Colon (tissue), 2 donors: ENCODE measurements at regions not wholly inside any gene's neighbourhood (a gene's known extent, or its start where the extent isn't known, plus 50 kb on each side); places are given as distances from the start of the nearest gene placed in this dataset.

Experiments used
- FAIRE-seq: peaks from 2 replicates; lab custom pipeline; 2012; peaks lifted over from hg19 to GRCh38; lab: Jason Lieb, UNC
- donor health status: control.
- donor health status: control.

DNA sequence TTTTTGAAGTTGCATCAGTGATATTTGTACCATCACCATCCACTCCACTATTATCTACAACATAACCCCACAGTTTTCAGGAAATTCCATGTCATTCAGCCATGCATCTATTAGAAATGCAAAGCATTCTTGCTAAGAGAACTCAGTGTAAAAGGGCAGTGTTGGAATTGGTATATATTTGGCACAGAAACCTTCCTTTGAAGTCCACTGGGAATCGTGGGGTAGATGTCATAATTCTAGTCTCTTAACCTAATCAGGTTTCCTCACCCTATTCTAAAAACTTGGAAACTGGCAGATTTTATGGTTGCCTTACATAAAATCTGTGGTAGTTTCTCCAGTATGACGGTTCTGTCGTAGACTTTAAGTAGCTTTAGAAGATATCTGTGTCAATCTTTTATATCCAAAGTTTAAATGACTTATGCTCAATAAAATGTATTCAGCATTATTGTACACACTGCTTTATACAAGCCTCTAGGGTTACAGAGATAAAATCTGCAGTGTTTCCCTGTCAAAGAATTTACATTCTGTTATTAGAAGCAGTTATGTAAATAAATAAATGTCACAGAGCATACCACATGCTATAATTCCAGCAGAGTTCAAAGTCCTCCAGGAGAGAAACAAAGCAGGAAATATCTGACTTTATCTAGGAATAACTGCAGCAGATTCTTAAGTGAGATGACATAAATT, 704.4 kb upstream of the CELF2 start:
- FAIRE-seq: no peak

DNA sequence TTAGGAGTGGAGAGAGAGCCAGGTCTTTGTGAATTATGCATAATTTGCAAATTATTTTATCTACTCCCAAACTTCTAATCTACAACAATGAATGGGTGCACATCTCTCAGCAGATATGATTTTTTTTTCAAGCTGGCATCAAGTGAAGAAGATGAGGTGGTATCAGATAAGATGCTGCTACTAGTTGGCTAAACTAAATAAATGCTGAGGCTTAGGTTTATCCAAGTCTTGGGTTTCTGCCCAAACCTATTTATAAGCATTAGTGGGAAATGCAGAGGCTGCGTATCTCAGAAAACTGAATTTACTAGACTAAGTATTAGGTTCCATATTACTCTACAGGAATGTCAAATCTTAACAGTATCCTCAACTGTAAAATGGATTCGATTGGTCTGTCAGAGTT, 703.0 kb upstream of the CELF2 start:
- FAIRE-seq: no peak

DNA sequence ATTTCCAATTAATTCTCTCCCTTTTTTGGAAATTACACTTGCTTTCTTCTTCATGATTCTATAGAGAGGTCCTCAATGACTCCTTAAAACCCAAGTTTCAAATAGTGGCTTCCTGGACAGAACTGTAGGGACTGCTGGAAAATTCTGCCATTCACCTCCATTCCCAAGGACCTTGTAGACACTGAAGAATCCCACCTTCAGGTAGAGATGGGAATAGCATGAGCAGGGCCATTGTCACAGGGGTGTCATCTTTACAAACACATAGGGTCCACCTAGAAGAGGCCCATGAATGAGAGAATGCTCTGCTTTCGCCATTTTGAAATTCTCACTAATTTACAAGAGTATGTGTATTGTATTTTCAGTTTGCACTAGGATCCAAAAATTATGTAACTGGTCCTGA, 701.7 kb upstream of the CELF2 start:
- FAIRE-seq: no peak

DNA sequence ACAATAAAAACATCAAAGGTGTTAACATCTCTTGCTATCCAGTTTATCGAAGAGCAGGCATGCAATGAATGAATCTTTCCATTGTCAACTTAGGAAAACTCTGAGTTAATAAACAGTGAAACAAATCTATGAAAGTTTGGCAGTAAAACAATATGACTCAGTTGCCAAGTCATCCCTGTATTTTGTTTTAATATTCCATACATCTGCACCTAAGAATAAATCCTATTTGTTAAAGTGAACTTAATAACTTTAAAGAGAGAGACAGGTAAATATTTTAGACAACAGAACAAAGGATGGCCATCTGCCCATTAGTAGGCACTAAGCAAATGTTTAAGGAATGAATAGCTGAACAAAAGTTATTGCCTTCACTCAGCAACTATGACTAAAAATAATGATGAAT, 700.5 kb upstream of the CELF2 start:
- no peak for FAIRE-seq

DNA sequence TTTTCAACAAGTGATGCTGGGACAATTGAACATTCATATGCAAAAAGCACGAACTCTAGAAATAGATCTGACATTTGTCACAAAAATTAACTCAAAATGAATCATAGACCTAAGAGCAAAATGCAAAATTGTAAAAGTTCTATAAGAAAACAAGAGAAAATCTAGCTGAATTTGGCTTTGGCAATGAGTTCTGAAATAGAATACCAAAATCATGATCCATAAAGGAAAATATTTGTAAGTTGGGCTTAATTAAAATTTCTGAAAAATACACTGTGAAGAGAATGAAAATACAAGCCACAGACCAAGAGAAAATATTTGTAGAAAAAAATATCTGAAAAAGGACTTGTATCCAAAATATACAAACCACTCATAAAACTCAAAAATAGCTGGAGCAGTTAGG, 698.8 kb upstream of the CELF2 start:
- no peak for FAIRE-seq

DNA sequence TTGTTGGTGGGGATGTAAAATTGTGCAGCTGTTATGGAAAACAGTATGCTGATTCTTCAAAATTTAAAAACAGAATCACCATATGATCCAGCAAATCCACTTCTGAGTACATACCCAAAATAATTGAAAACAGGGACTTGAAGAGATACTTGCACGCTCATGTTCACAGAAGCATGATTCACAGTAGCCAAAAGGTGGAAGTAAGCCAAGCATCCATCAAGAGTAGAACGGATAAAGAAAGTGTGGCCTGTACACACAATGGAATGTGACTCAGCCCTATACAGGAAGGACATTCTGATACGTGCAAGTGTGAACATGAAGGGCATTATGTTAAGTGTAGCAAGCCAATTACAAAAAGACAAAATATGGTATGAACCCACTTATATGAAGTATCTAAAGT, 696.7 kb upstream of the CELF2 start:
- FAIRE-seq: no peak

DNA sequence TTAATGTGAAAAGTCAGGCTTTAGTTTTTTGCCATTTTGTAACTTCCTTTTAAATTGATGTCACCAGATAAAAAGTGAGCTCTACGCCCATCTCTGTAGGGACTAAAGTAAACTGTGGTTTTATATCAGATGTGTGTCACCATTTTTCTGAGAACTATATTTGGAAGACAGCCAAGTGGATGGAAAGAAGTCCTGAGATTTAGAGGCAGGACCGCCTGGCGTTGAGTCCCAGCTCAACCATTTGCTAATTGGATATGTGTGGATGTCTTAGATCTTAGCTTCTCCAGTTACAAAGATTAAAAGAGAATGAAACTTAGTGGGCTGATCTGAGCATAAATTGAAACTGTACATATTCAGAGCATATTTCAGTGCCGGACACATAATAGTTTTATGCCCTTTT, 691.6 kb upstream of the CELF2 start:
- no peak for FAIRE-seq

DNA sequence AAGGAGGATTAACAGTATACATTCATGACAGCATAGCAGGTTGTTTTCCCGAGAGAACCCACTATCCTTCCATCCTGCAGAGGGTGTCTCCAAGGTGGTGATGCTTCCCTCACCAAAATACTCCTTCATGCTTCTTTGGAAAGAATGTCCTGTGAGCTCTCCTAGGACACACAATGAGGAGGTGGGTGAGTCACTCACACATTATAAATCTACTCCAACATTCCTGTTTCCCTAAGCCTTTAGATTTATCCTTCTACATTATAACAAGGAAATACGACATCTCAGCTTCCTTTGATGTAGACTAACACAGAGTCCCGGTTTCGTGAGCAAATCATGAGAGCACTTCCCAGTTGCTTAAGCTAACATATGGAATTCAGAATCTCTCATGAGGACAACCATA, 689.7 kb upstream of the CELF2 start:
- FAIRE-seq: no peak

DNA sequence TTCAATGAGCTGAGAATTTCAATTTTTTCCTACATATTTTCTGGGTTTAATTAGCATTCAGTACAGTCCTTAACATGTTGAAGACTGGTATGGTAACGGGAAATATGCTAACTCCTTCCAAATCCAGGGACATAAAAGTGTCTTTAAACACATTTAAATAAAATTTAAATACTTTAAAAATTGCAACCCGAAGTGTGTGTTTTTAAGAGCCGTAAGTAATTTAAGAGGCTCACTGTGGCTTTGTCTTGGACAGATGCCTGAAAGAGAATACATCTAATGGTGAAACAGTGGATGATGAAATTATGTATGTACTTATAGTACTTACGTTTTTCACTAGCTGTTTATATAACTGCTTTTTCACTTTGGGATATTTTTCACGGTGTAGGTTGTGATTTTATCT, 687.3 kb upstream of the CELF2 start:
- FAIRE-seq: no peak

DNA sequence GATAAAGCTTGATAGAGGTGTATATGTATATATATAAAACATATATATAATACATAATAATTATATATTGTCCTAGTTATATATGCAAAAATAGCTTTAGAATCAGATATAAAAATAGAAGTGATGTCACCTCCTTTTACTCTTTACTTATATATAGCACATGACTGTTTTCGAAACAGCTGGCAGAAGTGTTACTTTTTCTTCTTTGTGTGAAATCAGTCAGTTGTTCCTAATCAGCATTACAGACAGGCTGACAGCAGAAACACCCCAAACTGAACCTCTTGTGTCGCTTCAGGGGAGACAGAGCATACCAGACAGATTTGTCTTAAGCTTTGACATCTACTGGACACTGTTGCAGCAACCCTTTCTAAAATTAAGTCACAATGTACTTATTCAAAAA, 684.9 kb upstream of the CELF2 start:
- FAIRE-seq: no peak

DNA sequence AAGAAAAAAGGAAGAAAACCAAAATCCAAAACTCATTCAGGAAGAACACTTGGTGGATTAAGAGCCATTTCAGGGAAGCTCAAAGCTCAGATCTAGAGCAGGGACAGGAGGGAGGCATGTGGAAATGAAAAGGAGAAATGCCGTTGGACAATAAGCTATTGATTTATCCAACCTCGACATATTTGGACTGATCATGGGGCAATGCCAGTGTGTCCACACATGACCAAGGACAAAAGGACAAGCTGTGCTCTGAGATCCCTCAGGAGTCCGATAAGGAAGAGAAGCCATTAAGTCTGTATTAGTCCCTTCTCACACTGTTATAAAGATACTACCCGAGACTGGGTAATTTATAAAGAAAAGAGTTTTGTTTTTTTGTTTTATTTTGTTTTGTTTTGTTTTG, 684.0 kb upstream of the CELF2 start:
- FAIRE-seq: no peak

DNA sequence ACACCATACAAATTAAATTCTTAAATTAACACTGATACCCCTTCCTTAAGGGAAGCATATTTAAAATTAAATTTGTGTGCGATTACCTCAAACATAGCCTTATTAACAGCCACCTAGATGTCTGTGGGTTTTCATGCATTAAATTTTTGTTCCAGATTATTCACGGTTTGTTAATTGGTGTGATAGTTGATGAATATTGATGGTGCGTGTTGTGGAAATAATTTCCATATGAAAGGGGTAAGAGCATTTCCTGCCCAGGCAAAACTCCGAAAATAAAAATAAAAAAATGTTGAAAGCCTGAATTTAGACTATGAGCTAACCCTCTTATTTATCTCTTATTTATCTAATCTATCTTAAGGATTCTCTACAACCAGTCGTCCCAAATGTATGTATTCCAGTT, 679.3 kb upstream of the CELF2 start:
- no peak for FAIRE-seq

DNA sequence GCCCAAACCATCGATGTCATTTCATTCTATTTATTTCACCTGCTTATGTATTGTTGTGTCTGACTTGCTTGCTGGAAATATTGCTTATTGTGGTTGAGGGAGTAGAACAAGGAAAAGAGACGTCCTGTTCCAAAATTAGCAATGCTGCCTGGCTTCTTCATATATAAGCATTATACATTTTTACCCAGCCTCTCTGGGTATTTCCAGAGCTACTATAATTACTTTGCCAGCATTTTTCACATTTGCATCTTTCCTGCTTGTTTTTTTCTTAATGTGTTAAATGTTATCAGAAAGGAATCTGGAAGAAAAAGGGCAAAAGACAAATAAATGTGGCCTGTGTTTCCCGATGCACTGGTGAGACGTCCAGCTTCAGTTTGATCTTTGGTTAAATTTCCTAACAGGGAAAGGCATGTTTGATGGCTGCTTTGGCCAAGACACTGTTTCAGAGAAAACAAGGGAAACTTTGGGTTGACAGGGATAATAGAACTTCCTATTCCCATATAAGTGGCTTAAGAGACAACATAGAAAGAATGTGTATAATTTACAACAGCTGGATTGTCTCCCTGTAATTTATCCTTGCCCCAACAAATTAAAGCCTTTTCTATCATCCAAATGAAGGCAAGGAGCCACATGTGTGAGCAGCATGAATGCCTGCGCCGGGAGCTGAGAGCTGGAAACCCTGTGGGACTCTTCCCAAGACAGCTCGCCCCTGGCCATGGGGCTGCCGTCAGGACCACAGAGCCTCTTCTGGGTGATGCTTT, 671.1 kb upstream of the CELF2 start:
- FAIRE-seq: no peak

DNA sequence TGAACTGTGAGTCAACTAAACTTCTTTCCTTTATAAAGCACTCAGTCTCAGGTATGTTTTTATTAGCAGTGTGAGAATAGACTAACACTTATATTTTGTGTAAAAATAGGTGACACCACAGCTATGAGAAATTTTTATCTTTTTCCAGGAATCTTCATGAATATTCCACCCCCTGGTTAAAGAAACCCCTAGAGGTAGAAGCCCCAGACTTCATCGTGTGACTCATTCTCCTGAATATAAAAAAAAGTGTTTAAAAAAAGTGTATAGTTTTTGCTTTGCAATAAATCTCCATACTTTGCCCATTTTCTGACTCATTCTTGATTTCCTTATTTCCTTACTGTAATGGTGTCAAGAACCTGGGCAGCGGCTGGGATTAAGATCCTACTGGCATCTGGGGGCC, 667.6 kb upstream of the CELF2 start:
- no peak for FAIRE-seq

DNA sequence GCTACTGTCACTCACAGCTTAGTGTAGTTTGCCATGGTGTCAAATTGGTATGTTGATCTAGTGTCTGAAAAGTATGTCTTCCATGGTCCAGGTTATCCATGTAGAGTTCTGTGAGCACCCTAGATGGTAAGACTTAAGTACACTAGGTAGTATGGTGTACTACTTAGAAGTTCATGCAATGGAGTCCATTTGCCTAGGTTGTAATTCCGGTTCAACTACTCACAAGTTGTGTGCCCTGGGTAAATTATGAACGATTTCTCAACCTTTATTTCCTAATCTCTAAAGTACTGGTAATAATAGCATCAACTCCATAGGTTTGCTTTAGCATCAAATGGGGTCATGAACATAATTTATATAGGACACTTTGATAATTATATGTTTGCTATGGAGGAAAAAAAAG, 666.2 kb upstream of the CELF2 start:
- FAIRE-seq: no peak

DNA sequence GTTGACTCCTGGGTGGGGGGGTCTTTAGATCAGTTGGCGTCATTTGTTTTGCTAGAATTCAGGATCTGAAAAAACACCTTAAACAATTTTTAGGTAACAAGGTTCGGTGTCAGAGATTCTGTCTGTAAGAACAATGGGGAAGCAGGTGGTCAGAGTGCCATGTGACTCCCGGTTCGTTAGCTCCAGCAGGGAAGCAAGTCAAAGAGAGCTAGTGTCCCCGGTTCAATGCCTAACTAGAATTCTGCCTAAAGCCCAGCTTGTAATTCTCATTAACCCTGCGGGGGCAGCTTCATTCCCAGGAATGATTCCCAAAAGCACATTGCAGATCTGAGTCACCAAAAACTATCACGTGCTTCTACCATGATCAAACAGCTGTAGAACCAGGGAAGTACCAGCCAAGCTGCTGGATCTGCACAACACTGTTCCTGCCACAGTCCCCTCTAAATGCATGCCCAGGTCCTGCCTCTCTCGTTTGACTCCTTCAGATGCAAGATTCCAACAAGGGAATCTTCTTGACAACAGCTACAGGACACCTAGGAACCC, 664.3 kb upstream of the CELF2 start:
- no peak for FAIRE-seq

DNA sequence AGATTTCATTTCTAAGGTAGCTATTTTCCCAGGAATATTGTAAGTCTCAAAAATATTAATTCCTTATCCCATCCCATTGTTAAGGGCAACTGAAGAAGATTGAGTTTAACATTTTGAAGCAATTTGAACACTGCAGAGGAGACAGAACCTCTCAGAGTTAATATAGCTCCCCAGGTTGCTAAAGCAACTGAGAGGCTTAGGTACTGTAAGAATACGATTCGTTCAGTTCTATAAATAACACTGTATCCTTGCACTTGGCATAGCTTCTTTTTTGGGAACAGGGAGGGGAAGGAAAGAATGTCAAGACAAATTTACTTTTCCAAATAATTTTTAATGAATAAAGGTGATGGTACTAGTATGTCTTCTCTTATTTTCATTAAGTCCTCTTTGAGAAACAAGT, 658.4 kb upstream of the CELF2 start:
- no peak for FAIRE-seq

DNA sequence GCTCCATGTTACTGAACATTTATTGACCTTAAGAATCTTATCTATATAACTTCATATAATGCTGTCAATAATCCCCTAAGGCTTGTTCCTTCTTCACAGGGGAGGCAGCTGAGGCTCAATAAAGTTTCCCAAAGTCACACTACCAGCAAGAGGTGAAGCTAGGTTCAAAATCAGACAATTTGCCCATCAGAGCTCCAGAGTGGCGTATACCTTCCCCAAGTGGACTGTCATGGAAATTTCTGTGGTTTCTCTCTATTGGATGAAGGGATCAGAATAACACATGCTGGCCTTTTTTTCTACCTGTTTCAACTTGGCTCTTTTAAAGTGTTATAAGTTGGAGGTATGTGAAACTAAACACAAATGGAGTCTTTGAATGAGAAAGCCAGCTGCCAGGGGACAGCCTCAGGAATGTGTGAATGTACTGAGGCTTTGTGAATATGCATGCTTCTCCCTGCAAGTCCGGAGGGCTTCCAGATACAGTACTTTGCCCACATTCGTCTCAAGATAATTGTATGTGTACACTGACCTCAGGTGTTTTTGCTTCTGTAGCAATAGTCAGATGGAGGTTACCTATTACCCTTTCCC, 656.3 kb upstream of the CELF2 start:
- FAIRE-seq: no peak

DNA sequence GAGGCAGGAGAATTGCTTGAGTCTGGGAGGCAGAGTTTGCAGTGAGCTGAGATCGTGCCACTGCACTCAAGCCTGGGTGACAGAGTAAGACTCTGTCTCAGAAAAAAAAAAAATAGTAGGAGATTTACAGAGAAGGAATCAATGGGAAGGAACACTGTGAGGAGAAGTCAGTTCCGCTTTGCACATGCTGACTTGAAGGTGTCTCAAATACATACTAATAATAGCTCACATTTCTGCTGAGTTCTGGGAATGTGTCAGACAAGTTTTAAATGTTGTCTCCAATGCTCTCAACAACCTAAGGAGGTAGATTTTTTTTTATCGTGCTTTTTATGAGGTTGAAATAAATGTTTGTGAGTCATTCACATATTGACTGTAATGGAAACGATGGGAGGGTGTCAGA, 654.9 kb upstream of the CELF2 start:
- FAIRE-seq: no peak

DNA sequence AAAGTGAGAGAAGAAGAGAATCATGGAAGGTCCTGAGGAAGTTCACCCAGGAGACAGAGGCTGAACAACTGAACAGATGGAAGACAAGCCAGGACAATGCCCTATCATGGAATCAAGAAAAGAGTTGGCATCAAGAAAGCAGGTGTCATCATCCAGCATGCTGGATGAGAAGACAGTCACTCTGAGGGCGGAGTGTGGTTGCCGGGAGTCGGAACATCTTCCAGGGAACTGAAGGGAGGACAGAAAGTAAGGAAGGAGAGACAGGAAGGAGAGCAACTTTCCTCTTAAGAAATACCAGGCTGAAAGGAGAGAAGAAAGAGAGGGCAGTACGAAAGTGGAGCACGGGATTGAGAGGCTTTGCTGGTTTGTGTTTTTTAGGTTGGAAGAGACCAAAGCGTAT, 654.5 kb upstream of the CELF2 start:
- no peak for FAIRE-seq

DNA sequence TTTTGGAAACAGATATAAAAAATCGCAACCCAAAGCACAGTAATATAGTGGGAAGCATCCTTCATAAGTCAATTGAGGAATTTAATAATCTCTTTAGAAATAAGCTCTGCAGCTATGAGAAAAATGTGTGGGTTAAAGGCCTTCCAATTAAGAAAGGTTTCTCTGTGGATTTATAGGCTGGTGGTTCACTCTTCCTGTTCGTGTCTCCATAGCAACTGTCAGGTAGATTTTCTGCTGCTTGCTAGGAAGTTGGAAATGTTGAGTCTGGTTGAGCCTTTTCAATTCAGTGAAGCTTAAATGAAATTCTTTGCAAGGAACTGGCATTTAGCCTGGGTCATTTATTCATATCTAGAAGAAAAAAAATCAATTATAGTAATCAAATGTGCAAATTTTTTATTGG, 652.8 kb upstream of the CELF2 start:
- FAIRE-seq: no peak

DNA sequence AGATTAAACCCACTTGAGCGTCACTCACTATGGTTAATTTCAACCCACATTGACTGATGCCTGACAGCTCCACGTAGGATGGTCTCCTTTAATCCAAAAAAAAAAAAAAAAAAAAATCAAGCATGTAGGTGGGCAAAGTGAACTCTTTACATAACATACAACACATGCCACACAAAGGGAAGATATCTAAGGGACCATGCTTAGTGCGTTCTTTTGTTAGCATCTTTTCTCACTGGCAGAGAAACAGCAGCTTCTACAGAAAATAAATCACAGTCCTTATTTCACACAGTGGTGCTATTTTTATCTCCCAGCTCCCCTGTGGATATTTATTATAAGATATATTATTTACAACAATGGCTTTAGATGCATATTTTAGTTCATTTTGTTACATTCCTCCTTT, 652.0 kb upstream of the CELF2 start:
- no peak for FAIRE-seq

DNA sequence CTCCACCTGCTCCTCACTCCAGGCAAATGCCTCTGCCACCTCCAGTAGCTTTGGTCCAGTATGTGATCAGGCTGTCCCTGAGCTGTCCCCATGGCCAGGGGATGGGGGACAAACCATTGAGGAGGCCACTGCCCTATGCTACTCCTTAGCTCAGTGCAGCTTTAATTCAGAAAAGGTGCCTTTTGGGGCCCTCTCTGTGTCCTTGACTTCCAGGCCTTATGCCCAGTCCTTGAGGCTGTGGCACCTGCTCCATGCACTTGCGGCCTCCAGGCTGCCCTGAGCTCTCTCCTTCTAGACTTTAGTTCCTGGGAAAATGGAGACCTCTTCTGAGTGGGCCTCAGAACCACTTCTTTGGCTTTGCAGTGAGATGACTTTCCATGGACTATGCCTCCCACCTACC, 650.8 kb upstream of the CELF2 start:
- FAIRE-seq: no peak

DNA sequence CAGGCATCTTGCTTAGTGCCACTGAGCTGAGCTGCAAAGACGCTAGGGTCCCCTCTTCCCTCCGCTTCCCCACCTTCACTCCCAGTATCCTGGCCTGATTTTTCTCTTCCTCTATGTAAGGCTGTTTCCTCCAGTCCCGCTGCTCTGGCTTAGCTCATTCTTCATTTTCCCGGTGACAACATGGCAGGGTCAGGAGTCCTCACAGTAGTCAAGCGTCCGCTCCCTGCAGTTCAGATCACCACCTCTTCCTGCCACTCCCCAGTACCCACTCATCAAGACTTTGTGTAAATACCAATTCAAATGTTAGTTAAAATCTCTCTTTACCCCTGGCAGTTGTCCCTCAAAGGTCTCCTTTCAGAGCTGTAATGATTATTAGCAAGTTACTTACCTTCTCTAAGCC, 650.4 kb upstream of the CELF2 start:
- FAIRE-seq: no peak
